Suppressor macrophage treated with lipopolysaccharide for 1 hour (primary cell): ENCODE measurements at regions not wholly inside any gene's neighbourhood (a gene's known extent, or its start where the extent isn't known, plus 50 kb on each side); places are given as distances from the start of the nearest gene placed in this dataset.
"Not testable (repeated sequence)": the region's sequence is repeated elsewhere in the genome, so short reads cannot be mapped to it uniquely, and the experiment has no call there.

ENCODE experiments used
- DNase-seq, 3 donors: peaks; one replicate each; pipeline ENCODE4 v3.0.0-alpha.2; 2020 to 2022

DNA sequence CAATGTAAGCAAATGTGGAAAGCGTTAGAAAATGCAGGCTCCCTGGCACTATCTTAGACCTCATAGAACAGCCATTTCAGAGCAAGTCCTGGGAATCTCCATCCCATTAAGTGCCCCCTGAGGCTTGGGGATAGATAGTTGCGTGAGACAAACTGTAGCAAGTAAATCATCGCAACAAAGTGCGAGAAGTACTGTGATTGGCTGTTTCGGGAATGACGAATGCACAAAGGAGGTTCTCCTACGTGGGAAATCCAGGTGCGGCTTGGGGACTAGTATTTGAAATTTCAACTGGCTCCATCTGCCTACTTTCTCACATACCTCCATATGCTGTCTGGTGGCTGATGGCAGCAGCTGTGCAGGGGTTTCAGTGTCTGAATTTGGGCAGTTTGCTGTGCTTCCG is 84.5 kb downstream of the PLEKHG1 start:
- no peak for DNase-seq

DNA sequence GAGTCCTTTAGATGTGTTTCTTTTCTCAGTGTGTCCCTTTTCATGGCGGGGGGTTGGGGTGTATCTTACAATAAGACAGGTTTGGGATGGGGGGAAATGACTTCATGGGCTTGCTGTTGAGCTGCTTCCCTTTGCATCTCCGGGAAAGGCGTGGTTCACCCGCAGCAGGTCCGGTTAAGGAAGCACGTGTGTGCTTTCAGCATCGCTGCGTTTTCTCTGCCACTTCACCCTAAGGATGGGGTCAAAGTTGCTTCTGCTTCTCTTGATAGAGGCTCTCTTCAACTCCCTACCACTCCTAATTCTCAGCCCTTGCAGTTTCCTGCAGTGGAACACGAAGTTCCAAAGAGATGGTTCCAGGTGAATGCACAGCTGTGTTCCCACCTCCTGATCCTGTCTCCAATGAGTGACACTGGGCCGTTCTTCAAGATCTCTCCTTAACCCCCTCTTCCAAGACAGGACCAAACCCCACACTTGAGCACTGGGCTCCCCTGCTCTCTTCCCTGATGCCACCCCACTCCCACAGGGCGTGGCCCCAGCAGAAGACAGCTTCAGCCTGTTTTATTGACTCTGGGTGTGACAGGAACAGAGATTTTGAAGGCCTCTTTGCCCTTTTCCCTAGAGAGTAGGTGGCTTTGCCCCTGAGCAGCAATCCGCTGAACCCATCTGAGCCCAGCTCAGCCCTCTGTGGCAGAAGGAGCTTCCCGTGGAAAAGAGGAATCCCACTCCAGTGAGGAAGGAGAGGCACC is 85.2 kb downstream of the PLEKHG1 start:
- no peak for DNase-seq

DNA sequence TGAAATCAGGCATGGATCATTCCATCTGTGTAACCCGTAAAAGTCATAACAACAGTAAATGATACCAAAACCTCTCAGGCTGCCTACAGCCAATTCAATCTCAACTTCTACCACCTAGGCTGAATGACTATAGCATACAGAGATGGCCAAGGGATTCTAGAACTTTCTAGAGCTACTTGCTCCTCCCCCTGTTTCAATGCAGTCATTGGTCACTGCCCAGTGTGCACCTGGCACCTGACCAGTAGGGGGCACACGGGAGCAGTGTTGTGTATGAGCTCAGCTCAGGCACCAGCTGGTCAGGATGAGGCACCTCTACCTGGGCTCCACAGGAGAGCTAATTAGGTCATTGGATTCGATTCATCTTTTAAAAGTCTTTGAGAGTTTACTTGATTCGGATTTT is 86.2 kb downstream of the PLEKHG1 start:
- peak; percentile 46 to 73 (median 61) for DNase-seq

DNA sequence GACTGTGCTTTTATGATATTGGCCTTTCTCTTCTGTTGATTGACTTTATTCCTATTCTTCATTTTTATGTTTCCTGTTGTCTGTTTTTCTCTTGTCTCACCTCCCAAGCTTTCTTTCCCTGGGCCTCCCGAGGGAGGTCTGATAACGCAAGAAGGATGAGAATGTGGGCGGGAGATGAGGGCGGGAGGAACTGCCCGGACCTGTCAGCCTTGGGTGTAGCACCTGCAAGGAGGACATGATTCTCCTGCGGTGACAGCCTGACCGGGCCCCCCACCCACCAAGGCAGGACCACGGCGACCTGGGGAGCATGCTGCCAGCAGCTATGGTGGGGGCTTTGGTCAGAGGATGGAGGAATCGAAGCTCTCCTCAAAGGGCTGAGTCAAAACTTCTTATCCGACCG is 86.9 kb downstream of the PLEKHG1 start:
- DNase-seq, result no peak

DNA sequence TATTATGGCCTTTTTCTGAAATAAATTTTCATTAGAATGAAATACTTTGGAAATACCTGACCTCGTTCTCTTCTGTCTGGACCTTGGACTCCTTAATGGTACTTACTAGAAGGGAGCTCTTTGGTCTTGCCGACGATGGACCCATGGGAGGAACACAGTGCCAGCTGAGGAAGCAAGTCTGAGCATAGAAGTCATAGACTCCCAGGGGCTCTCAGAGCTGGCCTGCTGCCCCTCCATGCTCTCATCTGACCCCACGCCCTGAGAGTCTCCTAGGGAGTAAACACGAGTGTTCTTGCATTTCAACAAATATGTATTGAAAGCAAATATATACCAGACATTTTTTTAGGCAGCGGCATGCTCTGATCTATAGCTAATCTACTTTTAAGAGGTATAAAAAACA is 87.8 kb downstream of the PLEKHG1 start:
- DNase-seq, result no peak

DNA sequence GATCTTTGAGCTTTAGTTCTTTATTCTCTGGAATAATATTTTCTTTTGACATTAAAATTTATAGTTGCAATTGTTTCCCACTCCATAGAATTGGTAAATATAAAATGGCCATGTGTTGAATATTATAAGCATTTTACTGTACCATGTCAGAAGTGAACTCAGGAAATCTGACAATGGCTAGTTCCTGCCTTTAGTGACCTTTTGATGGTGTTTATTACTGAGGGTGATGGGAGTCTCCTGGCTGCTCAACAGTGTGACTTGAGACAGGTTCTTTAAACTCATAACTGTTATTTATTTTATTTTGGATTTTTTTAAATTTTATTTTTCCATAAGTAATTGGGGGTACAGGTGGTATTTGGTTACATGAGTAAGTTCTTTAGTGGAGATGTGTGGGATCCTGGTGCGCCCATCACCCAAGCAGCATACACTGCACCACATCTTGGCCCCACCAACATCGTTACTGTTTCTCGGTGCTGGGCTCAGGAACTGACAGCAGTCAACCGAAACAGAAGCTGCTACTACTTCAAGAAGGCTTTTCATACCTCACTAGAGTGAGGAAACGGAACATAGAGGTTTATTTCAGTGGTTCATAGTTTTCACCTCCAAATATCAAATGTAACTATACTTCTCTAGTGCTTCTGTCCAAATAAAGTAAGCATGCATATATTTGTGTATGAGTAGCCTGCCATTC is 90.4 kb downstream of the PLEKHG1 start:
- no peak for DNase-seq

DNA sequence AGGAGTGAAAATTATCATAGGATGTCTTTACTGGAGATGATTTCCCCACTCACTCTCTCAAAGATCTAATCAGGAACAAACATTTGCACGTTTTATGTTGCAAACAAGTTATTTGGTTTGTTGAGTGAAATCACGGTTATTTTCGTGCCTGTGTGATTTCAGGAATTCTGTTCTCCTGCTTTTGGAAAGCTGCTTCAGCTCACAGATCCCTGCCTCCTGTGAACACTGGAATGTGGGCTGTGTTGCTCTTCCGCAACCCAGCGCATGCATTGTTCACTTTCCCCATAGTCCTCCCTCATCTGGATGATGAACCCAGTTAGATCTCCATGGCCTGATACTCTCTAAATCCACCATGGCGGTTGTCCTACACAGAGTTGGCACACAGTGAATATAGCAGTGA is 91.0 kb downstream of the PLEKHG1 start:
- DNase-seq, result no peak

DNA sequence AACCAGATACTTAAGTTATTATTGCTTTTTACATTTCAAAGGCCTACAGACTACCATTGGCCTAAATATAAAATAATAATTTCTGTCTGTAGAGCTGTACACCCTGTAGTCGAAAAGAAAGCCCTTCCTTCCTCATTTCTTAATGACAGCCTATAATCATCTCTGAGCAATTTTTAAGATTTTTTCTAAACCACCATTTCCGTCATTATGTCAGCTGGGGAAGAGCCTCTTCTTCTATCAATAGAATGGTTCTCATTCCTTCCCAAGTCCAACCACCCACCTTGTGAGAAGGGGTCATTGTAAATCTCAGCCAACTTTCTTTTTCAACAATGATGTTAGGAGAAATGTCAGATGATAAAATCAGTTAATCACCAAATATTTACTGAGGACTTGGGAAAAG is 91.8 kb downstream of the PLEKHG1 start:
- peak; percentile 21 to 64 (median 52) for DNase-seq

DNA sequence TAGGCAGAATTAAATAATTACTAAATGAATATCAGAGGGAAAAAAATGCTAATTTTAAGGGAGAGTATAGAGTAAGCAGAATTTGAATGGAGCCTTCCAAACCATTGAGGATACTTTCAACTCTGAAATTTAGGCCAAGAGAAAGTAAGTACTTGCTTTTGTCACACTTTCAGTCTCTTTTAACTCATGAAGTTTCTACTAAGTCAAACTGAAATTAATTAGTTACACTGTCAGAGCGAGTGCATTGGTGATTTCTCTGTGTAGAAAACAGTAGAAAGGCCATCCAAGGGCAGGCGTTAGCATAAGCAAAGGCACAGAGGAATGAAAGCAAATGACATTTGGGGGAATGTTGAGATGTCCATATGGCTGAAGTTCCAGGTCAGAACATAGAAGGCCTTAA is 92.9 kb downstream of the PLEKHG1 start:
- DNase-seq, result no peak

DNA sequence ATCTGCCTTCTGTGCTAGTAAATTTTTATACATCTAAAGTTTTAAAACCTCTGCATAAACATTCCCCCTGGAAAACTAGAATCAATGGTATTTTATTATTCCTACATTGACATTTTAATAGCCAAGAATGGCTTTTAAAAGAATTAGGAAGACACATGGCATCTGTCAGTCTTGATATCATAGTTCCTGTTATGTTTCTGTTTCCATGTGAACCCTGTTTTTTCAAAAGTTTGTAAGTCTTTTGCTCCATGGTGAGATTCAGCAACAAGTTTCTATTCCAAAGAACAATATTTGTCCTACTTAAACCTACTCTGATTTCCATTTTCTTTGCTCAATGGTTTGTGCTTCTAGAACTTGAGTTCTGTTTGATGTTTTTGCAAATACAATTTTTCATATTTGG is 95.2 kb downstream of the PLEKHG1 start:
- no peak for DNase-seq

DNA sequence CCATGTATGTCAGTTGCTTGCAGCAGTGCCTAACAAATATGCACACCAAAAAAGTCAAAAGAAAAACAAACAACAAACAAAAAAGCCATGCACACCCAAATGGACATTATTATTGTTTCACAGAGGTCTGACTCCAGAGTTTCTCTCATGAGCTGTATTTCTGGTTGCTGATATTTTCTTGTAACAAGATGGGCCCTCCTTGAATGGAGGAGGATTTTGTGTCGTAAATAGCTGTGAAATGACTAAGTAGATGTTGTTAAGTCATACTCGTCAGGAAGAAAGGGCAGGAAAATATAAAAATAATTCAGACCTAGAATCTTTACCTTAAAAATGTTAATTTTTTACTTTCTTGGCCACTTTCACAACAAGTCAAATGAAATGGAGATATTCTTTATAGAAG is 96.0 kb downstream of the PLEKHG1 start:
- no peak for DNase-seq

DNA sequence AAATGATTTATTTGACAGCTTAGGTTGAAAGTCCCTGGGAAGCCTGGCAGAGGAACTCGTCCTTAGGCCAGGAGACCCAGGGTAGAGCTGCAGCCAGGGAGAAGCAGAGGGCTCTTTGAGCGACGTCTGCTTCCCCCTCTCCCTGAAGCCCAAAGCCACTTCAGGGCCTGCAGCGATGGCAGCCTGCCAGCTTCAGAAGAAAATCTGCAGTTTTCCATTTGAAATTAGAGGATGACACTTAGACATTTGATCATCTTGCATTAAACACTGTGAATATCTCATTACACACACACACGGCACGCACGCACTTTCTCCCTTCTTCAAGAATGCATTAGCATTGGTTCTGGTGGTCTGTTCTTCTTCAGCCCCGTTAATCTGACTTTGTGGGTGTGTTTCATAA is 96.5 kb downstream of the PLEKHG1 start:
- DNase-seq, result no peak

DNA sequence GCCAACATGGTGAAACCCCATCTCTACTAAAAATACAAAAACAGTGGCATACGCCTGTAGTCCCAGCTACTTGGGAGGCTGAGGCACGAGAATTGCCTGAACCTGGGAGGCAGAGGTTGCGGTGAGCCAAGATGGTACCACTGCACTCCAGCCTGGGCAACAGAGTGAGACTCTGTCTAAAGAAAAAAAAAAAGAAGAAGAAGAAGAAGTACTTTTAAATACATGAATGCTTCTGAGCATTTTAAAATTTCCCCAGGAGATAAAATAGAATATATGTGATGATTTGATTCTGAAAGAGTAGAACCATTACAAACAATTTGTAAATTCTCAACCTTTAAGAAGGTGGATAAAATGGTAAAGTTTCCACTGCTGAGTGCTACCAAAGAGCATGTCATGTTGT is 97.2 kb downstream of the PLEKHG1 start:
- DNase-seq, result not testable (repeated sequence)

DNA sequence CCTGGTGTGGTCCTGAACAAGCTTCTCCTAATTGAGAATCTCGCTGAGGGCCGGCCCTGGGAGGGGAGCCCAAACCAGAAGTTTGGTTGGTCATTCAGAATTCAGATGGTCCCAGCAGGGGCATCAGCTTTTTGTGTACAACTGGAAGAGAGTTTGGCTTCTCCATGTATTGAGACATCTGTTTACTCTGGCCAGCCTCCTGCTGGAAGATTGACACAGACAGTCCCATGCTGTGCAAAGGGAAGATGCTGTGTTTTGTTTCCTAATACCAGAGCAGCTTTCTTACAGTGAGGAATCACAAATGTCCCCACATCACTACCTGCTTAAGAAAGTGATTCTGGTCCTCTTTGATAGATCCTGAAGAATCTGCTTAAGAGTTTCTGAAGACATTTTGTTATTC is 97.8 kb downstream of the PLEKHG1 start:
- no peak for DNase-seq

DNA sequence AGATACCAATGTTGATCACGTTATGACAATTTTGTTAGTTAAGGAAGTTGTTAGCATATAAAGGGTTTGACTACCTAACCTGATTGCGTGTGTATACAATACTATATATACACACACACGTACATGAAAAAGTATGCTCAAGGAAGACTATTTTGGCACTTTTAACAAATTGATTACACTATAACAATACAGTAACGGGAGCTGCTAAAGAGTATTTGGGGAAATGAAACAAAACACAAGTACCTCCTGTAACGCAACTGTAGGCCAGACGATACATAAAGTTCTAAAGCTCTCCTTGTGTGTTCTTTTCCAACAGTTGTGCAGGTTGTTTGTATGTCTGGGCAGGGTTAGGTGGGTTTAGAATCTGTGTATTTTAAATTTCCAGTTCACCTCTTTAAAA is 98.7 kb downstream of the PLEKHG1 start:
- no peak for DNase-seq

DNA sequence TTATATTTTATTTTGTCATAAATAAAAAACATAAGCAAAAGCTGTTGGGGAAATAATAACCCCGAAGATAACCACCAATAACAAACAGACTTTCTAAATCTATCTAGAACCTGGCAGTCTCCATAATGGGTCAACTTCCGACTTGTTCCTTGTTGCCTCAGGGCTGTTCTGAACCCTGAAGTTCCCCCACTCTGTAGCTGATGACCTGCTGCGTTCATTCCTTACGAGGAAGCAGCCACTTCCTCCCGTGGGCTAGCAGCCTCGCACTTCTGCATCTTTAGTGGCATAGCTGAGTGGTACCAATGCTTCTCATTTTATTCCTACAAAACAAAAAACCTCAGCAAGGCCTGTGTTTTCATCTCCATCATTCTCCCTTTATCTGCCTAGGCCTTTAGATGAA is 103.0 kb downstream of the PLEKHG1 start:
- DNase-seq, result peak; percentile 68 to 73 (median 70)

DNA sequence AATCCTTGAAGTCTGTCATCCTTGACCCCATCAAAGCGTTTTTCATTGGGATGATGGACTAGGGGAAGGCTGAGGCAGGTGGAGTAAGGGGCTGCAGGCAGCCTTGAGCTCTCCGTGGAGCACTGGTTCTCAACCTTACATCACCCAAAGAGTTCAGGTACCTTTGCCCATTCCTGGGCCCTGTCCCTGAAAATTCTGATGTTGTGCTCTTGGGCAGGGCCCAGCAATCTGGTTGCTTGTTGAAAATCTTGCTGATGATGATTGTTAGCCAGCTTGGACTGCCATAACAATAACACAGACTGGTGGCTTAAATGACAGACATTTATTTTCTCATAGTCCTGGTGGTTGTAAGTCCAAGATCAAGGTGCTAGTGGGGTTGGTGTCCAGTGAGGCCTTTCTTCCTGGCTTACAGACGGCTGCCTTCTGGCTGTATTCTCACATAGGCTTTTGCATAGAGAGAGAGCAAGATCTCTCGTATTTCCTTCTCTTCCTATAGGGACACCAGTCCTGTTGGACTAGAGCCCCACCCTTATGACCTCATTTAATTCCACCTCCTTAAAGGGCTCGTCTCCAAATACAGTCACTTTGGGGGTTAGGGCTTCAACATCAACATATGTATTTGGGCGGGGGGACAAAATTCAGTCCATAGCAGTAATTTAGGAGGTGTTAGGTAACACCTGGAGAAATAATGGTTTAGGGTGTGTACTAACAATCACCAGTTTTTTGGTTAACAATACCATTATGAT is 104.9 kb downstream of the PLEKHG1 start:
- DNase-seq, result no peak

DNA sequence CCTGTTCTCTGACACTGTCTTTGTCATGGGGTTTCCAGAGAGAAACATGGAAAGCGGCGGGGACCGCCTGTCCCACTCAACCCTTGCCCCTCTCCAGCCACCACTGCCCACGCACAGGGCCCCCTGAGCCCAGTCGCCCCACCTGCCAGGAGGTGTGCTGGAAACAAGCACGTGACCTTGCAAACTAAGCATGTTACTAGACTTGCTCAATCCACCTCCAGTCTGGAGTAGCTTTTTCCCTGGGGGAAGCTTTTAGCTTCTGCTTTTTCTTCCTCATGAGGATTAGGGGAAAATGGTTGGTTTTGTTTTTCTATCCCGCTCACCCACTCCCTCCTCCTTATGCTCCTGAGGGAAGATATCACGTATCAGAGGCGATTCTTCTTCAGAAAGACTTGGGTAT is 105.7 kb downstream of the PLEKHG1 start:
- no peak for DNase-seq

DNA sequence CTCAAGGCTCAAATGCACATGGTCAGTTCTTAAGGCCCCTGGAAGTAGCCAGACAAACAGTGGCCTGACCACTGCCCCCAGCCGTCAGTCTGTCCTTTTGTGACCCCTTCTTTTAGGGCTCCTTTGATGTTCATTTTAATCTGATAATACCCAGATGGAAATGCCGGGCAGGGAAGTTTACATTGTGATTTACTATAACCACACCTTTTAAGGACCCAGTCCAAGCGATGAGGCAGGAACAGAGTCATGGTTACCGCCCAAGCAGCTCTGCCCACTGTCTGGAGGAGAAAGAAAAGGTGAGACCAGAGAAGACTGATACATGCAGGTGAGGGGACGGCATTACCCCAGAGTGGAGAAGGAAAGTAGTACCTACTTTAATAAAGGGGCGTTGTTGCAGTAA is 110.6 kb downstream of the PLEKHG1 start:
- no peak for DNase-seq

DNA sequence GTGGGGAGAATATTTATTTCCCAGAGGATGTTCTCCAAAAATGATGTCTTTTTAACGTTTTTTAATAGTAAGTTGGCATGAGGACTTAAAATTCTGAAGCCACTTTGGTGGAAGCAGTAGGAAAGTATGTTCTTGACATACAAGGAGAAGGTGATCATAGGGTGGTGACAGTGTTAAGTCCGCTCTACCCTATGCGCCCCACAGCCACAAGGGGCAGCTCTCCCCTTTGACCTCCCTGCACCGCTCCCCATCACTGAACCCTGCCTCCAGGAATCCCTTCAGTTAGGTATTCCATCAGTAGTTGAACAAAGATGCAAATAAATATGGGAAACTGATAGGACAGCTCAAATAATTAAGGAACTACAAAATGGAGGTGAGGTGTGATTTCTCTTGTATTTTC is 111.4 kb downstream of the PLEKHG1 start:
- no peak for DNase-seq

DNA sequence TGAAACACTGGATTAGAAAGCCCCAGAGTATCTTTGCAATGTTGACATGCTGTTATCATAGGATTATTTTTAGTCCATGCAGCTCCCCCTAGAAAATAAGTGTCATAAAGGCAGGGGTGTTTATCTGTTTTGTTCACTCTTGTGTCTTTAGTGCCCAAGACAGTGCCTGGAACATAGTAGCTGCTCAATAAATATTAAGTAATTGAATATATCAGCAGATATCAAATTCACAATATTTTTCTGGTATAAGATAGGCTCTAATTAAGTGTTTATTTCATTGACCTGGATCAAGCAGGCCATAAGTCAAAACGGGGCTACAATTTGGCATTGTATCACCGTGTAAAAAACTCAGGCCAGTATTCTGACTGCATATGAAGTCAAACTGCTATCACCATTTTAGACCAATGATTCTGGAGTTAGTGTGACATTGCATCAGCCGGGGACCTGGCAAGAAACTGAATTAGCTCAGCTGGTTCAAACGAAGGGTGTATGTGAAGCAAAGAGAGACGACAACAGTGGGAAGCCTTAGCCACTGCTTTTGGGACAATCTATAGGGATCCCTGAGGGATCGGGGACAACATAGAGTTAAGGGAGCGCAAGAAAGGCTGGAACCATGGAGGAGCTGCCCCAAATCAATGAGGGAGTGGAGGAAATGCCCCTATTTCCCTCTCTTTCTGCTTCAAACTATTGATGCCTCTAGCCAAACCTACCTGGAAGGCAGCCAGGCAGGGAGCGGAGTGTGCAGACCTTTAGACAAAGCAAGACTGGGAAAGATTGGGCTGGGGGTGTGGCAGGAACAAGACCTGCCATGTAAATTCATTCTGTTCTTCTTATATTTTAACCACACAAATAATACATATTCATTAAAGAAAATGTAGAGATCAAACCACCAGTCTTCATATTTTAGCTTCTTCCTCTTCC is 112.2 kb downstream of the PLEKHG1 start:
- no peak for DNase-seq

DNA sequence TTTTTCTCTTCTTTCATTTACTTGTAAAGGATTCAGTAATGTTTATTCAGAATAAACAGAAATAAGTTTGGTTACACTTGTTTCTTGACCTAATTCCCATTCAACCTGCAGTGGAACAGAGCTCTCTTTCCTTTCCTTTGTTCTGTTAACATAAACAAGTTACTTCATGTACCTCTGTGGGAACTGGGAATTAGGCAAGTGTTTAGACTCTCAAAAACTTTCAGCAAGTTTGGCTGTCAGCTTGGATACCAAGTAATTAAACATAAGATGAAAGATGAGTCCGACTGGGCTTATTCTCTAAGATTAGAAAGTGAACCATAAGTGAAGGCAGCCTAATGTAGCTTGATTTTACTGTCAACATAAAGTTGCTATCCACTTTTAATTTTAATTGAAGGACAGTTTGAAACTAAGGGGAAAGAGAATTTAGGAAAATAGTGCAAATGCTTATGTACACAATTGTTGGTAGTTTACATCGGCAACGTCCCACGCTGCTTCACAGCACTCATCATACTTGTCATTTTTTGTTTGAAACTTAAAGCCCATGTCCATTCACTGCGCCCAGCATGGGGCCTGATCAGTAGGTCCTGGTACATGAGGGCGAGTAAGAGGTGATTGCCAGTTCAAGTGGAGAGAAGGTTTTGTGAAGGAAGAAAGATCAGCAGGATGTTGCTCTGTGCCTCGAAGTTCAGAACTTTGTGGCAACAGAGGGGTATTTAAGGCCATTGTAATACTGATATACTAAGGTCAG is 113.0 kb downstream of the PLEKHG1 start:
- no peak for DNase-seq
